ENCODE measurements at regions not wholly inside any gene's neighbourhood (a gene's known extent, or its start where the extent isn't known, plus 50 kb on each side); places are given as distances from the start of the nearest gene placed in this dataset.

DNA sequence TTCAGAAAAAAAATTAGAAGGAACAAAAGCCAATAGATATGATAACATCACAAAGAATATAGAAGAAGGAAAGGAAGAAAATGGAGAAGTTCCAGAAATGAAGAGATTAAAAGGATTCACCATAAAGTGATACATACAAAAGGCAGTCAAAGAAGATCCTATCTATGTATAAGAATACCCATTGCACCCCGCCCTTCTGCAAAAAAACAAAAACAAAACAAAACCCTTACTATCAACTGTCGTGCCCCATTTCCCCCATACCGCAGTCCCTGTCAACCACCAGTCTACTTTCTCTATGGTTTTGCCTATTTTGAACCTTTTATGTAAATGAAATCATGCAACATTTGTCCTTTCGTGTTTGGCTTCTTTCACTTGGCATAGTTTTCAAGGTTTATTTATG, 385.6 kb downstream of the PRDM5 start:
- TF ChIP-seq EZH2phosphoT487 (conservative IDR thresholded peaks at IDR 0.05; ENCODE audit: low read length) = no peak
- TF ChIP-seq CTCF (IDR thresholded peaks at IDR 0.05; ENCODE audit: insufficient read depth, low read length, poor library complexity, severe bottlenecking) = no peak
